ENCODE measurements at regions not wholly inside any gene's neighbourhood (a gene's known extent, or its start where the extent isn't known, plus 50 kb on each side); places are given as distances from the start of the nearest gene placed in this dataset.

- no peaks in the 10 kb centered on the region for H4K20me1 ChIP-seq (ENCODE audit: insufficient read depth)
- H3K27me3 ChIP-seq (ENCODE audit: insufficient read depth, low read length) = no peaks in the 10 kb centered on the region
- H3K36me3 ChIP-seq (ENCODE audit: control insufficient read depth in 1 of 2, insufficient read depth in 2 of 2, low read length in 2 of 2) = no peaks in the 10 kb centered on the region
- ChIA-PET POLR2A (no interaction called here), RAD21 (ENCODE audit: low non-redundant PET in 1 of 2, low total read pairs in 2 of 2, uncharacterized antibody in 2 of 2, unreplicated experiment in 2 of 2) (no interaction called here), CTCF (no interaction called here)
- H3K4me1 ChIP-seq (ENCODE audit: control insufficient read depth in 1 of 2, insufficient read depth in 2 of 2, low read length in 2 of 2) = no peaks in the 10 kb centered on the region
- intact Hi-C loops (cut with micrococcal nuclease) = no loop called here
- no peak overlapping the region for H3K27ac ChIP-seq (ENCODE audit: low read depth, low read length)
- no peak overlapping the region for H3K9ac ChIP-seq (ENCODE audit: low read length)
- H3K9me2 ChIP-seq (ENCODE audit: insufficient read depth) = no peaks in the 10 kb centered on the region
- no peak overlapping the region for H3K4me3 ChIP-seq (replicated peaks in 1 of 2; ENCODE audit: low read depth in 1 of 2, low read length in 2 of 2)
- TF ChIP-seq EZH2 (IDR thresholded peaks at IDR 0.05) (no peak), CTCF (IDR thresholded peaks at IDR 0.05 in 2 of 3, conservative IDR thresholded peaks at IDR 0.05 in 1 of 3; ENCODE audit: borderline replicate concordance in 1 of 3, insufficient read depth in 1 of 3, low read depth in 2 of 3, low read length in 2 of 3) (0 out of 6 replicates have a peak, but pooled peaks of 1 of the 3 experiments have one; percentile 8)
- no peak overlapping the region for H3K4me2 ChIP-seq (ENCODE audit: low read length)
- BruUV-seq (replicated peaks) = no TSS peak
- no peaks in the 10 kb centered on the region for H3K79me2 ChIP-seq (ENCODE audit: insufficient read depth, low read length)
- DNase-seq (ENCODE audit: low read depth, low spot score) (no peak), ATAC-seq (no peak)
- H2AFZ ChIP-seq (ENCODE audit: low read depth, low read length, poor library complexity, severe bottlenecking) = no peak overlapping the region
- H3K9me3 ChIP-seq (ENCODE audit: control insufficient read depth in 1 of 2, insufficient read depth in 1 of 2, low read depth in 1 of 2, low read length in 2 of 2) = no peaks in the 10 kb centered on the region
Measured at GRCh38 chr13:87792878-87793277, 121.7 kb downstream of the SLITRK5 start.

GRCh38 chr13:87798536-87798935 is 127.4 kb downstream of the SLITRK5 start:
- POLR2A ChIA-PET = no interaction called here
- no peak for TF ChIP-seq RAD21 (IDR thresholded peaks at IDR 0.05; ENCODE audit: low read depth)
- TF ChIP-seq ZNF274 (IDR thresholded peaks at IDR 0.05; ENCODE audit: low read depth, low read length) = no peak
- TF ChIP-seq EZH2 (IDR thresholded peaks at IDR 0.05) = no peak
- TF ChIP-seq ELF1 (IDR thresholded peaks at IDR 0.05; ENCODE audit: borderline replicate concordance, low read depth) = no peak
- no peak for TF ChIP-seq ZFX (IDR thresholded peaks at IDR 0.05)
- no peak for TF ChIP-seq POLR2AphosphoS5 (IDR thresholded peaks at IDR 0.05; ENCODE audit: low read depth, low read length)
- no peak for TF ChIP-seq JUND (IDR thresholded peaks at IDR 0.05)
- TF ChIP-seq POLR2A (IDR thresholded peaks at IDR 0.05; ENCODE audit: borderline replicate concordance, extremely low read depth, insufficient read depth, insufficient read length) = no peak
- Histone ChIP-seq H3K4me2 (ENCODE audit: low read length) (no peak overlapping the region), H3K27ac (ENCODE audit: low read depth, low read length) (no peak overlapping the region), H4K20me1 (ENCODE audit: insufficient read depth) (no peaks in the 10 kb centered on the region), H2AFZ (ENCODE audit: low read depth, low read length, poor library complexity, severe bottlenecking) (no peak overlapping the region), H3K4me3 (replicated peaks in 1 of 2; ENCODE audit: low read depth in 1 of 2, low read length in 2 of 2) (no peak overlapping the region), H3K9me3 (ENCODE audit: control insufficient read depth in 1 of 2, insufficient read depth in 1 of 2, low read depth in 1 of 2, low read length in 2 of 2) (no peaks in the 10 kb centered on the region), H3K79me2 (ENCODE audit: insufficient read depth, low read length) (no peaks in the 10 kb centered on the region), H3K36me3 (ENCODE audit: control insufficient read depth in 1 of 2, insufficient read depth in 2 of 2, low read length in 2 of 2) (no peaks in the 10 kb centered on the region), H3K27me3 (ENCODE audit: insufficient read depth, low read length) (no peaks in the 10 kb centered on the region), H3K4me1 (ENCODE audit: control insufficient read depth in 1 of 2, insufficient read depth in 2 of 2, low read length in 2 of 2) (no peaks in the 10 kb centered on the region), H3K9ac (ENCODE audit: low read length) (no peak overlapping the region), H3K9me2 (ENCODE audit: insufficient read depth) (no peaks in the 10 kb centered on the region)
- no peak for ATAC-seq
- DNase-seq (ENCODE audit: low read depth, low spot score) = no peak
- RAD21 ChIA-PET (ENCODE audit: low non-redundant PET in 1 of 2, low total read pairs in 2 of 2, uncharacterized antibody in 2 of 2, unreplicated experiment in 2 of 2) = no interaction called here
- CTCF ChIA-PET = no interaction called here
- BruUV-seq (replicated peaks) = no TSS peak
- intact Hi-C loops (cut with micrococcal nuclease) = no loop called here

Data from HCT116 (cell line).